GM18951 (cell line): ENCODE measurements at regions not wholly inside any gene's neighbourhood (a gene's known extent, or its start where the extent isn't known, plus 50 kb on each side); places are given as distances from the start of the nearest gene placed in this dataset.
"Not testable (repeated sequence)": the region's sequence is repeated elsewhere in the genome, so short reads cannot be mapped to it uniquely, and the experiment has no call there.

ENCODE experiments used
- POLR2A ChIP-seq: IDR thresholded peaks from 4 replicates; pipeline ENCODE4 v1.6.1; 2011; ENCODE audit warnings: mild to moderate bottlenecking; ENCODE audit not compliant: insufficient read length, insufficient read depth; ENCODE audit errors: extremely low read depth
- in situ Hi-C: fragments of 300-500 bp; cut with MboI; formaldehyde crosslinking; loops from one replicate; pipeline ENCODE4 v1.12.0; 2022; ENCODE audit warnings: low sequenced_read_pairs, mixed read lengths, inconsistent platforms; ENCODE audit not compliant: unreplicated experiment

GRCh38 chr22:11561744-11562143 lies 3966.2 kb upstream of the OR11H1 start:
- in situ Hi-C loops, result loop anchor here (25.0 kb wide), 1 partner anchor 249 kb away; no protein-coding TSS in a partner anchor

- in situ Hi-C loops, result loop anchor here (25.0 kb wide), 1 partner anchor 257 kb away; no protein-coding TSS in a partner anchor
These were observed 3959.0 kb upstream of the OR11H1 start for GRCh38 chr22:11568837-11569563.

- in situ Hi-C loops, result loop anchor here (25.0 kb wide), 1 partner anchor 257 kb away; no protein-coding TSS in a partner anchor
These were observed 3958.4 kb upstream of the OR11H1 start for GRCh38 chr22:11569564-11569940.

- in situ Hi-C loops, result loop anchor here (25.0 kb wide), 1 partner anchor 261 kb away; no protein-coding TSS in a partner anchor
These were observed 3954.8 kb upstream of the OR11H1 start for GRCh38 chr22:11573154-11573553.

- in situ Hi-C loops, result loop anchor here (25.0 kb wide), 1 partner anchor 262 kb away; no protein-coding TSS in a partner anchor
These were observed 3953.8 kb upstream of the OR11H1 start for GRCh38 chr22:11574231-11574630.

GRCh38 chr22:11574659-11575058 lies 3953.3 kb upstream of the OR11H1 start:
- in situ Hi-C loops, result loop anchor here (25.0 kb wide), 2 partner anchors 262 to 637 kb away; no protein-coding TSS in a partner anchor

GRCh38 chr22:11576740-11577139 lies 3951.3 kb upstream of the OR11H1 start:
- in situ Hi-C loops, result loop anchor here (25.0 kb wide), 1 partner anchor 639 kb away; no protein-coding TSS in a partner anchor

GRCh38 chr22:11578115-11578514 lies 3949.9 kb upstream of the OR11H1 start:
- in situ Hi-C loops, result loop anchor here (25.0 kb wide), 1 partner anchor 641 kb away; no protein-coding TSS in a partner anchor

GRCh38 chr22:11578551-11578950 lies 3949.4 kb upstream of the OR11H1 start:
- in situ Hi-C loops, result loop anchor here (25.0 kb wide), 1 partner anchor 641 kb away; no protein-coding TSS in a partner anchor

- in situ Hi-C loops, result loop anchor here (25.0 kb wide), 1 partner anchor 645 kb away; no protein-coding TSS in a partner anchor
These were observed 3945.9 kb upstream of the OR11H1 start for GRCh38 chr22:11582048-11582447.

GRCh38 chr22:11584231-11584630 lies 3943.8 kb upstream of the OR11H1 start:
- in situ Hi-C loops, result loop anchor here (25.0 kb wide), 1 partner anchor 647 kb away; no protein-coding TSS in a partner anchor

GRCh38 chr22:11594552-11594951 lies 3933.4 kb upstream of the OR11H1 start:
- in situ Hi-C loops, result loop anchor here (25.0 kb wide), 1 partner anchor 657 kb away; no protein-coding TSS in a partner anchor

GRCh38 chr22:11597666-11598358 lies 3930.2 kb upstream of the OR11H1 start:
- in situ Hi-C loops, result loop anchor here (25.0 kb wide), 1 partner anchor 661 kb away; no protein-coding TSS in a partner anchor

GRCh38 chr22:11598492-11599440 lies 3929.2 kb upstream of the OR11H1 start:
- in situ Hi-C loops, result loop anchor here (25.0 kb wide), 1 partner anchor 661 kb away; no protein-coding TSS in a partner anchor
- no peak for TF ChIP-seq POLR2A

- in situ Hi-C loops, result loop anchor here (25.0 kb wide), 1 partner anchor 662 kb away; no protein-coding TSS in a partner anchor
These were observed 3928.5 kb upstream of the OR11H1 start for GRCh38 chr22:11599456-11599855.

GRCh38 chr22:11600161-11600560 lies 3927.8 kb upstream of the OR11H1 start:
- in situ Hi-C loops, result not testable (repeated sequence)

GRCh38 chr22:11600896-11601890 lies 3926.8 kb upstream of the OR11H1 start:
- in situ Hi-C loops, result not testable (repeated sequence)
